Heart right ventricle (tissue), 16 donors: ENCODE measurements at regions not wholly inside any gene's neighbourhood (a gene's known extent, or its start where the extent isn't known, plus 50 kb on each side); places are given as distances from the start of the nearest gene placed in this dataset.

Experiments
- ATAC-seq, 8 donors: fragments of 200-7000 bp; cut with Tn5 transposase; one replicate each; pipeline ENCODE4 v1.9.1; 2020; ENCODE audit warnings: mild to moderate bottlenecking in 8 of 8, moderate library complexity in 8 of 8, moderate number of reproducible peaks in 1 of 8
- DNase-seq, 2 donors: peaks; one replicate each; pipeline ENCODE4 v3.0.0-alpha.2; 2020
- H3K27ac ChIP-seq, 10 donors: fragments of 200-600 bp; sonication (generic) in 2 of 10; one replicate each; pipeline versions ENCODE4 v1.5.0 to v1.8.0; 2020 to 2022; ENCODE audit warnings: mild to moderate bottlenecking in 3 of 10
- H3K27me3 ChIP-seq, 7 donors: fragments of 200-600 bp; one replicate each; pipeline ENCODE4 v1.8.0; 2021 to 2022; ENCODE audit warnings: mild to moderate bottlenecking in 2 of 7
- H3K36me3 ChIP-seq, 9 donors: fragments of 200-600 bp; sonication (generic) in 1 of 9; one replicate each; pipeline versions ENCODE4 v1.5.0 to v1.8.0; 2020 to 2022; ENCODE audit warnings: mild to moderate bottlenecking in 2 of 9
- H3K4me1 ChIP-seq, 9 donors: fragments of 200-600 bp; sonication (generic) in 1 of 9; one replicate each; pipeline versions ENCODE4 v1.5.0 to v1.8.0; 2020 to 2022; ENCODE audit warnings: mild to moderate bottlenecking in 4 of 9
- H3K4me3 ChIP-seq, 10 donors: fragments of 200-600 bp; sonication (generic) in 2 of 10; one replicate each; pipeline versions ENCODE4 v1.5.0 to v1.8.0; 2020 to 2022; ENCODE audit warnings: mild to moderate bottlenecking in 7 of 10, moderate library complexity in 2 of 10
- H3K9me3 ChIP-seq, 11 donors: fragments of 200-600 bp in 10 of 11; sonication (generic) in 2 of 11; one replicate each; pipeline versions ENCODE4 v1.5.0 to v1.8.0; 2013 to 2022; ENCODE audit warnings: mild to moderate bottlenecking in 2 of 11, control low read depth in 1 of 11, moderate library complexity in 1 of 11
- CTCF ChIP-seq, 9 donors: fragments of 200-600 bp; sonication (generic) in 2 of 9; IDR thresholded peaks; one replicate each; pipeline versions ENCODE4 v1.5.0 to v1.8.0; 2021 to 2022; ENCODE audit warnings: antibody characterized with exemption in 9 of 9, mild to moderate bottlenecking in 5 of 9, moderate library complexity in 1 of 9
- WGBS, 2 donors: extraction: QIAGEN DNeasy Blood & Tissue Kit; methylation state at CpG; one replicate each; pipeline ENCODE4 v1.1.7; 2013; ENCODE audit warnings: inconsistent platforms in 1 of 2; 5-methylcytosine and 5-hydroxymethylcytosine counted together
- intact Hi-C, 10 donors: fragments of 100-400 bp; cut with DNase I; formaldehyde crosslinking; loops; one replicate each; pipeline versions ENCODE4 v1.11.1 to v1.14.2; 2022
- donor health status: Arrhythmogenic right ventricular cardiomyopathy.
- donor health status: ischemic (EF 13 %, LVEDD 7.1; RV severe dilation, severe dysfunction).
- donor health status: healthy with polysubstance abuse.
- donor health status: DM: no; HTN: yes; CAD: no.
- donor health status: DM: no; HTN: no; CAD: no.
- donor health status: ischemic (EF 25% LVEDD 6.9; RV normal size, moderate dysfunction).
- donor health status: ischemic (EF 25% LVEDD 5.7; RV mildly dilated, moderate dysfunction).
- donor health status: healthy.
- donor health status: DM: yes; HTN: yes; CAD: no.
- donor health status: Ischemic cardiomyopathy.
- donor health status: ischemic (EF 35%, LVEDD 5.7; RV mildly dilated, moderate dysfunction).
- donor health status: nonischemic (EF 11% LVEDD 7.7; RV severe dilation, severe dysfunction).
- donor health status: DM: yes; HTN: yes; CAD: no.
- donor health status: PGD.
- donor health status: ischemic (EF 29% LVEDD 5.4; RV normal size, mild dysfunction).
- donor health status: nonischemic (EF 23%, LVEDD 6.1; RV moderate dilation, normal function).

DNA sequence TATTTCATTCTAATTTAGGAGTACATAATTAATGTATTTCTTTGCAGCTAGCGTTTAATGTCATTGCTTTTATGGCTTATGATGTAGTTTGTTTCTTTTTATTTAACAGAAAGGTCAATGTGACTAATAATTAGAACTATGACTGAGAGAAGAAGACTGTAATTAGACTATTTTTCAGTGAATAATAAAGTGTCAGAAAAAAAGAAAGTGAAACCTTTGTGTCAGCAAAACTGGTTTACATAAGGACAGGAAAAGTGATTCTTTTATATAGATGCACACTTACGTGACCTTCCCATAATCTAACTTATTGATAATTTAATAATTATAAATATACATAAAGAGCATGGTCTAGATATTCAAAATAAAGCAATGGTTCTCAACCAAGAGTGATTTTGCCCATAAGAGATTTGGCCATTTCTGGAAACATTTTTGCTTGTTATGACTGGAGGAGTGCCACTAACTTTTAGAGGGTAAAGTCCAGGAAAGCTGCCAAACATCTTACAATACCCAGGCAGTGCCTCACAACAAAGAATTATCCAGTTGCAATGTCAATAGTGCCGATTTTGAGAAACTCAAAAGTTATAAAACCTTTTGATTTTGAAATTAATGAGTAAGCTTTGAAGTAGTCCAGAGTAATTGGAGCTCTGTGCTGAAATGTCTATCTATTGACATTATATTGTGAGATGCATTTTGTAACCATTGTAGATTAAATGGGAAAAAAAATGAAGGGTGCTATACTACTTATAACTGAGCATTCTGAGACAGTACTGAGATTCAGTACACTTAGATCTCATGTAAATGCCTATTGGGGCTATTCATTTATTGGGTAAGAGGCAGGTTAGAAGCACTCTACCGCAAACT is 227.1 kb downstream of the C12orf50 start:
- ATAC-seq = no peak
- TF ChIP-seq CTCF (IDR thresholded peaks at IDR 0.05) = no peak
- H3K9me3 ChIP-seq = no peaks in the 10 kb centered on the region
- H3K4me3 ChIP-seq = no peak overlapping the region
- H3K27me3 ChIP-seq = no peaks in the 10 kb centered on the region
- DNase-seq = no peak
- H3K36me3 ChIP-seq = no peaks in the 10 kb centered on the region
- intact Hi-C loops = no loop called here
- 67 to 75% methylated on average over 4 of the region's 4 CpGs for WGBS, 2 donors
- no peak overlapping the region for H3K27ac ChIP-seq
- no peaks in the 10 kb centered on the region for H3K4me1 ChIP-seq

DNA sequence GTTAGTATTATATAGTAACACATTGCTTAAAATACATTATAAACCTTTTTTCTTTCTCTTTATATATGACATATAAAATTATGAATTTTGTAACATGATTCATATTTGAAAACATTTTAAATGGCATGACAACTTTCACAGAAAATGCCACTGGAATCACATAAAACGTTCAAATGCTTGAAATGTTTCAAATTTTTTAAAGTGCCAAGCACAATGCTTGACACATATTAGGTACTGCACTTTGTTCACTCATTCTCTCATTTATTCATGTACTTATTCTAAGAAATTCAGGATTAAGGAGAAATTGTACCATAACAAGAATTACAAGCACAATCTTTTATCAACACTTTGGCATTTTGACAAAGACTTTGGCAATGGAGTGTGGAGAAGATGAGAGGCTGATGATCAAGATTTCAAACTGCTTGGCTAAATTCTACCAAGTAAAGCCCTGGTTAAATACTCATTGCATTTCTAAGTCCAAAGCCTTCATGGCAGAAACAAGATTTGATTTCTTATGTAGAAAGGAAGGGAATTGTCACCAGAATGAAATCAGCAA is 232.2 kb downstream of the C12orf50 start:
- DNase-seq = no peak
- intact Hi-C loops = no loop called here
- no peak for ATAC-seq
- H3K27me3 ChIP-seq = no peaks in the 10 kb centered on the region
- no peak overlapping the region for H3K4me3 ChIP-seq
- WGBS, 2 donors = 29 to 49% methylated on average over 1 of the region's 1 CpG
- no peaks in the 10 kb centered on the region for H3K9me3 ChIP-seq
- H3K4me1 ChIP-seq = no peaks in the 10 kb centered on the region
- TF ChIP-seq CTCF (IDR thresholded peaks at IDR 0.05) = no peak
- H3K36me3 ChIP-seq = no peaks in the 10 kb centered on the region
- H3K27ac ChIP-seq = no peak overlapping the region

- no peak for DNase-seq
- Histone ChIP-seq H3K36me3 (no peaks in the 10 kb centered on the region), H3K4me3 (no peak overlapping the region), H3K27ac (no peak overlapping the region), H3K4me1 (no peaks in the 10 kb centered on the region), H3K27me3 (no peaks in the 10 kb centered on the region), H3K9me3 (no peaks in the 10 kb centered on the region)
- WGBS, 2 donors = 55 to 66% methylated on average over 2 of the region's 2 CpGs
- no peak for TF ChIP-seq CTCF (IDR thresholded peaks at IDR 0.05)
- no peak for ATAC-seq
- intact Hi-C loops = no loop called here
Observed at GRCh38 chr12:87795555-87795954, 233.6 kb downstream of the C12orf50 start.

DNA sequence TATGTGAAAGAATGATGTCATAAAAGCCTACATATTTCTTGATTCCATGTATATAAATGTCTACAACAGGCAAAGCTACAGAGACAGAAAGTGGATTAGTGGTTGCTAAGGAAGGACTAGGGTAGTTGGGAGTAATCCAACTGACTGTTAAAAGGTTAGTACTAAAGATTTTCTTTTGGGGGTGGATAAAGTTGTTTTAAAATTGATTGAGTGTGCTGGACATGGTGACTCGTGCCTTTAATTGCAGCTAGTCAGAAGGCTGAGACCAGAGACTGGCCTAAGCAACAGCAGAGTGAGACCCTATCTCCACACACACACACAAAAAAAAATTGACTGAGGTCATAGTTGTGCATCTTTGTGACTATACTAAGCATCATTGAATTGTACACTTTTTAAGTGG is 234.3 kb downstream of the C12orf50 start:
- no peak overlapping the region for H3K27ac ChIP-seq
- no peak overlapping the region for H3K4me3 ChIP-seq
- no peaks in the 10 kb centered on the region for H3K9me3 ChIP-seq
- no peak for DNase-seq
- no peaks in the 10 kb centered on the region for H3K4me1 ChIP-seq
- no peaks in the 10 kb centered on the region for H3K27me3 ChIP-seq
- intact Hi-C loops = no loop called here
- no peak for ATAC-seq
- H3K36me3 ChIP-seq = no peaks in the 10 kb centered on the region
- 59 to 83% methylated on average over 1 of the region's 1 CpG for WGBS, 2 donors
- TF ChIP-seq CTCF (IDR thresholded peaks at IDR 0.05) = no peak
